Heart left ventricle (tissue), 13 donors: ENCODE measurements at regions not wholly inside any gene's neighbourhood (a gene's known extent, or its start where the extent isn't known, plus 50 kb on each side); places are given as distances from the start of the nearest gene placed in this dataset.

Experiments used
- POLR2A ChIP-seq, 2 donors: fragments of 450-650 bp; IDR thresholded peaks; one replicate each; pipeline ENCODE4 v1.6.1; 2017; ENCODE audit warnings: antibody characterized with exemption in 2 of 2, mild to moderate bottlenecking in 2 of 2, moderate library complexity in 2 of 2
- TF ChIP-seq, protein P1 (sequence below), 12 donors: fragments of 200-600 bp; sonication (generic) in 4 of 12; IDR thresholded peaks; one replicate each; pipeline versions ENCODE4 v1.5.0 to v1.8.0; 2018 to 2022; ENCODE audit warnings: antibody characterized with exemption in 12 of 12, mild to moderate bottlenecking in 5 of 12
- donor health status: ischemic (EF 13 %, LVEDD 7.1; RV severe dilation, severe dysfunction).
- donor health status: DM: no; HTN: yes; CAD: no.
- donor health status: DM: no; HTN: no; CAD: no.
- donor health status: ischemic (EF 25% LVEDD 6.9; RV normal size, moderate dysfunction).
- donor health status: ischemic (EF 25% LVEDD 5.7; RV mildly dilated, moderate dysfunction).
- donor health status: ischemic (EF 35%, LVEDD 5.7; RV mildly dilated, moderate dysfunction).
- donor health status: nonischemic (EF 11% LVEDD 7.7; RV severe dilation, severe dysfunction).
- donor health status: DM: yes; HTN: yes; CAD: no.
- donor health status: PGD.
- donor health status: ischemic (EF 29% LVEDD 5.4; RV normal size, mild dysfunction).
- donor health status: nonischemic (EF 23%, LVEDD 6.1; RV moderate dilation, normal function).

DNA sequence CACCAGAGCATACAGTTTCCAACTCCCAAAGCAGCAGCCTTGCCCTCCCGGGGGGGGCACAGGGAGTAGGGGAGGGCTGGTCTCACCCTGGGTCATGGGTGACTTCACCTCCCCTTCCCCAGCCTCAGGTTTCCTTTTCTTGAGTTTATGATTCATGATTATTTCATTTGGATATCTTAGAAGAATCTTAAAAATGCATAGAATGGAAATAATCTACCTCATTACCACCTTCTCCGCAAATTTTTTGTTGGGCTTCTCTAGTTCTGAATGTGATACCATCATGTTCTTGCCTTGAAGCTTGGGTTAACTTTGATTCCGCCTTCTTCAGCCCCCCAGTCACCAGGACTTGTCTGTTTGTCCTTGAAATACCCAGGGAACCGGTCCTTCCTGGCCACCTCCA is 148.8 kb upstream of the ROPN1 start:
- TF ChIP-seq, protein P1, sequence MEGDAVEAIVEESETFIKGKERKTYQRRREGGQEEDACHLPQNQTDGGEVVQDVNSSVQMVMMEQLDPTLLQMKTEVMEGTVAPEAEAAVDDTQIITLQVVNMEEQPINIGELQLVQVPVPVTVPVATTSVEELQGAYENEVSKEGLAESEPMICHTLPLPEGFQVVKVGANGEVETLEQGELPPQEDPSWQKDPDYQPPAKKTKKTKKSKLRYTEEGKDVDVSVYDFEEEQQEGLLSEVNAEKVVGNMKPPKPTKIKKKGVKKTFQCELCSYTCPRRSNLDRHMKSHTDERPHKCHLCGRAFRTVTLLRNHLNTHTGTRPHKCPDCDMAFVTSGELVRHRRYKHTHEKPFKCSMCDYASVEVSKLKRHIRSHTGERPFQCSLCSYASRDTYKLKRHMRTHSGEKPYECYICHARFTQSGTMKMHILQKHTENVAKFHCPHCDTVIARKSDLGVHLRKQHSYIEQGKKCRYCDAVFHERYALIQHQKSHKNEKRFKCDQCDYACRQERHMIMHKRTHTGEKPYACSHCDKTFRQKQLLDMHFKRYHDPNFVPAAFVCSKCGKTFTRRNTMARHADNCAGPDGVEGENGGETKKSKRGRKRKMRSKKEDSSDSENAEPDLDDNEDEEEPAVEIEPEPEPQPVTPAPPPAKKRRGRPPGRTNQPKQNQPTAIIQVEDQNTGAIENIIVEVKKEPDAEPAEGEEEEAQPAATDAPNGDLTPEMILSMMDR (IDR thresholded peaks at IDR 0.05) = no peak
- TF ChIP-seq POLR2A (IDR thresholded peaks at IDR 0.05) = no peak
